Astrocyte (in vitro differentiated cells and primary cell): ENCODE measurements at regions not wholly inside any gene's neighbourhood (a gene's known extent, or its start where the extent isn't known, plus 50 kb on each side); places are given as distances from the start of the nearest gene placed in this dataset.

ENCODE experiments used
- DNase-seq: peaks from one replicate; pipeline ENCODE4 v3.0.0-alpha.2; 2010; ENCODE audit warnings: low read depth
- FAIRE-seq: peaks from 2 replicates; lab custom pipeline; 2011; peaks lifted over from hg19 to GRCh38; lab: Jason Lieb, UNC
- H2AFZ ChIP-seq: 2 replicates; pipeline ENCODE4 v1.6.0; 2012; ENCODE audit warnings: low read depth, low read length, inconsistent platforms
- H3K27ac ChIP-seq: 2 replicates; pipeline ENCODE4 v1.5.1; 2011; ENCODE audit warnings: low read depth, low read length, inconsistent platforms
- H3K27me3 ChIP-seq: 2 replicates; pipeline ENCODE4 v1.6.0; 2011; ENCODE audit warnings: low read length, inconsistent platforms; ENCODE audit not compliant: insufficient read depth
- H3K36me3 ChIP-seq: 2 replicates; pipeline ENCODE4 v1.5.1; 2011; ENCODE audit warnings: low read length, inconsistent platforms; ENCODE audit not compliant: insufficient read depth
- H3K4me1 ChIP-seq: 2 replicates; pipeline ENCODE4 v1.5.1; 2011; ENCODE audit warnings: low read length, inconsistent platforms; ENCODE audit not compliant: insufficient read depth
- H3K4me2 ChIP-seq: 2 replicates; pipeline ENCODE4 v1.6.0; 2012; ENCODE audit warnings: low read length, inconsistent platforms
- H3K4me3 ChIP-seq: 2 replicates; pipeline ENCODE4 v1.5.1; 2011; ENCODE audit warnings: low read depth, mild to moderate bottlenecking, low read length, inconsistent platforms; ENCODE audit not compliant: insufficient read depth
- H3K79me2 ChIP-seq: 2 replicates; pipeline ENCODE4 v1.6.0; 2012; ENCODE audit warnings: mild to moderate bottlenecking, low read length, inconsistent platforms; ENCODE audit not compliant: insufficient read depth
- H3K9ac ChIP-seq: 2 replicates; pipeline ENCODE4 v1.6.0; 2012; ENCODE audit warnings: mild to moderate bottlenecking, low read length, inconsistent platforms
- H3K9me3 ChIP-seq: 2 replicates; pipeline ENCODE4 v1.5.1; 2012; ENCODE audit warnings: low read depth, mild to moderate bottlenecking, low read length, inconsistent platforms; ENCODE audit not compliant: insufficient read depth
- H4K20me1 ChIP-seq: 2 replicates; pipeline ENCODE4 v1.6.0; 2012; ENCODE audit warnings: low read length, inconsistent platforms; ENCODE audit not compliant: insufficient read depth
- H3K27ac Mint-ChIP-seq: one replicate; pipeline ENCODE4 v1.8.0; 2021; ENCODE audit warnings: mild to moderate bottlenecking, mixed read lengths; ENCODE audit not compliant: unreplicated experiment
- H3K27me3 Mint-ChIP-seq: one replicate; pipeline ENCODE4 v1.8.0; 2021; ENCODE audit warnings: low read depth, mixed read lengths; ENCODE audit not compliant: unreplicated experiment
- H3K36me3 Mint-ChIP-seq: one replicate; pipeline ENCODE4 v1.8.0; 2021; ENCODE audit warnings: low read depth, mixed read lengths; ENCODE audit not compliant: unreplicated experiment
- H3K4me1 Mint-ChIP-seq: one replicate; pipeline ENCODE4 v1.8.0; 2021; ENCODE audit warnings: low read depth, mixed read lengths; ENCODE audit not compliant: unreplicated experiment
- H3K4me3 Mint-ChIP-seq: one replicate; pipeline ENCODE4 v1.8.0; 2021; ENCODE audit warnings: mild to moderate bottlenecking, moderate library complexity, mixed read lengths; ENCODE audit not compliant: unreplicated experiment
- H3K9me3 Mint-ChIP-seq: one replicate; pipeline ENCODE4 v1.8.0; 2021; ENCODE audit warnings: mild to moderate bottlenecking, mixed read lengths; ENCODE audit not compliant: unreplicated experiment
- EZH2 ChIP-seq: IDR thresholded peaks from 2 replicates; pipeline ENCODE4 v1.6.1; 2012; ENCODE audit warnings: mild to moderate bottlenecking, low read length, inconsistent platforms; ENCODE audit not compliant: insufficient read depth
- TF ChIP-seq, protein P1 (sequence below): IDR thresholded peaks from 2 replicates; pipeline ENCODE4 v1.5.1; 2011; ENCODE audit warnings: low read depth, mild to moderate bottlenecking, inconsistent platforms, low read length, moderate library complexity; ENCODE audit not compliant: insufficient read depth

DNA sequence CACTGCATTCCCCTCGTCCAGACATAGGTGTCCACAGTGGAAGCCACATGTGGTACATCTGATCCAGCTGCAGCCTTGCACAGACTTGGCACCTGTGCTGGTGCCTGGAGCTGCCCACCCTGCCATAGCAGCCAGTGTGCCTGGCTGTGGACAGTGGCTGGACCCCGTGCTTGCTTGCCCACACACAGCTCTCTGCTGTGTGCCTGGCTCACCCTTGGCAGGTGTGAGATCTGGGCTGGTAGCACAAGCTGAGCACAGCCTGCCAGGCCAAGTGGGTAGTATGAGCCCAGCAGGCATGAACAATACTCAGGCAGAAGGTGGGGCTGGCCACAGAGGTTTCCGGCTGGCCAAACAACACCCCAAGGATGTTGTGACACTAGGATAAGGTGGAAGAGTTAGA, 614.4 kb downstream of the BCKDHB start:
- Histone ChIP-seq H3K9ac (no peak overlapping the region), H3K4me1 (no peaks in the 10 kb centered on the region), H3K4me3 (no peak overlapping the region), H3K79me2 (no peaks in the 10 kb centered on the region), H3K9me3 (peaks cover 2% of the 10 kb centered on the region), H3K27ac (no peak overlapping the region), H3K36me3 (no peaks in the 10 kb centered on the region), H2AFZ (no peak overlapping the region), H4K20me1 (no peaks in the 10 kb centered on the region), H3K4me2 (no peak overlapping the region), H3K27me3 (no peaks in the 10 kb centered on the region)
- DNase-seq (no peak), FAIRE-seq (no peak)
- Mint-ChIP-seq H3K4me1 (peaks cover 10% of the 10 kb centered on the region), H3K27me3 (no peaks in the 10 kb centered on the region), H3K9me3 (peaks cover 5% of the 10 kb centered on the region), H3K4me3 (no peak overlapping the region), H3K36me3 (no peaks in the 10 kb centered on the region), H3K27ac (no peak overlapping the region)
- no peak for TF ChIP-seq EZH2
- TF ChIP-seq, protein P1, sequence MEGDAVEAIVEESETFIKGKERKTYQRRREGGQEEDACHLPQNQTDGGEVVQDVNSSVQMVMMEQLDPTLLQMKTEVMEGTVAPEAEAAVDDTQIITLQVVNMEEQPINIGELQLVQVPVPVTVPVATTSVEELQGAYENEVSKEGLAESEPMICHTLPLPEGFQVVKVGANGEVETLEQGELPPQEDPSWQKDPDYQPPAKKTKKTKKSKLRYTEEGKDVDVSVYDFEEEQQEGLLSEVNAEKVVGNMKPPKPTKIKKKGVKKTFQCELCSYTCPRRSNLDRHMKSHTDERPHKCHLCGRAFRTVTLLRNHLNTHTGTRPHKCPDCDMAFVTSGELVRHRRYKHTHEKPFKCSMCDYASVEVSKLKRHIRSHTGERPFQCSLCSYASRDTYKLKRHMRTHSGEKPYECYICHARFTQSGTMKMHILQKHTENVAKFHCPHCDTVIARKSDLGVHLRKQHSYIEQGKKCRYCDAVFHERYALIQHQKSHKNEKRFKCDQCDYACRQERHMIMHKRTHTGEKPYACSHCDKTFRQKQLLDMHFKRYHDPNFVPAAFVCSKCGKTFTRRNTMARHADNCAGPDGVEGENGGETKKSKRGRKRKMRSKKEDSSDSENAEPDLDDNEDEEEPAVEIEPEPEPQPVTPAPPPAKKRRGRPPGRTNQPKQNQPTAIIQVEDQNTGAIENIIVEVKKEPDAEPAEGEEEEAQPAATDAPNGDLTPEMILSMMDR = no peak

DNA sequence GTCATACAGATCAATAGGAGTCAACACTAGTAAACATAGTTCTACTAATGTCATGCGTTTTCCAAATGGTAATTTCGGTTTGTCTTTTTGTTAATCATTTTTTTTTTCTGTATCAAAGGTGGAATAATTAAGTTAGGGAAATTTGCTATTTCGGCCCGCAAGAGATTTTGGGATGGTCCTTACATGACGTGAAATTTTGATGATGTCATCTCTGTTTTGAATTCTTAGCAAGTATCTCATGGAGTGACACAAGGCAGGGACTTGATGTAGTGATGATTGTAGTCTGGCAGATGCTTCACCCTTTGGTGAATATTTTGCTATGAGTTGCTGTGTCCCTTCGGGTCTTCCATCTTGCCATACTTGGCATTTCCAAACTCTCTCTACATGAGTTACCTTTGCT, 608.0 kb downstream of the BCKDHB start:
- H3K27me3 Mint-ChIP-seq = no peaks in the 10 kb centered on the region
- H3K4me3 ChIP-seq = no peak overlapping the region
- no peaks in the 10 kb centered on the region for H3K4me1 Mint-ChIP-seq
- H3K9me3 ChIP-seq = no peaks in the 10 kb centered on the region
- TF ChIP-seq EZH2 = no peak
- H3K36me3 ChIP-seq = no peaks in the 10 kb centered on the region
- H2AFZ ChIP-seq = no peak overlapping the region
- no peak overlapping the region for H3K27ac Mint-ChIP-seq
- no peak overlapping the region for H3K27ac ChIP-seq
- H3K79me2 ChIP-seq = no peaks in the 10 kb centered on the region
- H3K4me3 Mint-ChIP-seq = no peak overlapping the region
- H3K4me2 ChIP-seq = no peak overlapping the region
- H4K20me1 ChIP-seq = no peaks in the 10 kb centered on the region
- FAIRE-seq (no peak), DNase-seq (no peak)
- H3K36me3 Mint-ChIP-seq = no peaks in the 10 kb centered on the region
- no peaks in the 10 kb centered on the region for H3K4me1 ChIP-seq
- H3K9me3 Mint-ChIP-seq = peaks cover under 1% of the 10 kb centered on the region
- H3K27me3 ChIP-seq = no peaks in the 10 kb centered on the region
- H3K9ac ChIP-seq = no peak overlapping the region

DNA sequence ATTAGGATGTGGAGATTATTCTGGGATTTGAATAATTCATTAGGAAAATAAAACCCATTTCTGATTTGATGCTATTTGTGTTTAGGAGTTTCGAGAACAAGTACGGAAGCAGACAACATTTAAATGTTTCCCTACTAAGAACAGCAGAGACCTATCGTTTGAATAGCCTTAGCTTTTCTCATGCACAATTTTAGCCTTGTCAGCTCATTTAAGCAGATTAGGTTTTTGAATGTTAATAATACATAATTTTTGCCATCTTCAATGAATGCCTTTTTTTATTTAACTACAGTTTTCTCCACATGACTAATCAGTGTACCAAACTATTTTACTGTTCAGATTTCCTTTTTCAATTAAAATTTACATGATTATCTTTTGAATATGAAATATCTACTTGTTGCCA, 592.0 kb downstream of the BCKDHB start:
- H3K27ac Mint-ChIP-seq = no peak overlapping the region
- no peak overlapping the region for H3K27ac ChIP-seq
- no peak overlapping the region for H3K4me2 ChIP-seq
- FAIRE-seq (no peak), DNase-seq (no peak)
- peaks cover 13% of the 10 kb centered on the region for H3K9me3 Mint-ChIP-seq
- no peaks in the 10 kb centered on the region for H3K36me3 ChIP-seq
- TF ChIP-seq, protein P1 = no peak
- TF ChIP-seq EZH2 = no peak
- H2AFZ ChIP-seq = no peak overlapping the region
- no peaks in the 10 kb centered on the region for H3K27me3 Mint-ChIP-seq
- no peaks in the 10 kb centered on the region for H3K4me1 Mint-ChIP-seq
- H3K4me1 ChIP-seq = no peaks in the 10 kb centered on the region
- H3K27me3 ChIP-seq = no peaks in the 10 kb centered on the region
- H3K9me3 ChIP-seq = no peaks in the 10 kb centered on the region
- H4K20me1 ChIP-seq = no peaks in the 10 kb centered on the region
- H3K79me2 ChIP-seq = no peaks in the 10 kb centered on the region
- H3K4me3 Mint-ChIP-seq = no peak overlapping the region
- H3K9ac ChIP-seq = no peak overlapping the region
- no peak overlapping the region for H3K4me3 ChIP-seq
- peaks cover 2% of the 10 kb centered on the region for H3K36me3 Mint-ChIP-seq
